Fibroblast of mammary gland (primary cell): ENCODE measurements at regions not wholly inside any gene's neighbourhood (a gene's known extent, or its start where the extent isn't known, plus 50 kb on each side); places are given as distances from the start of the nearest gene placed in this dataset.

Experiments
- DNase-seq: peaks from one replicate; pipeline ENCODE4 v3.0.0-alpha.2; 2010; ENCODE audit warnings: low read depth
- H3K4me3 ChIP-seq: 2 replicates; pipeline ENCODE4 v1.5.1; 2011; ENCODE audit warnings: low read depth, mild to moderate bottlenecking, low read length, moderate library complexity; ENCODE audit not compliant: control insufficient read depth
- CTCF ChIP-seq: conservative IDR thresholded peaks from 2 replicates; pipeline ENCODE4 v1.5.1; 2011; ENCODE audit warnings: low read depth, low read length, inconsistent platforms; ENCODE audit not compliant: control insufficient read depth, insufficient read depth

- TF ChIP-seq CTCF, result no peak
- no peak for DNase-seq
- H3K4me3 ChIP-seq, result no peak overlapping the region
Measured at GRCh38 chr4:34880246-34880645, 1364.1 kb downstream of the ARAP2 start.

- DNase-seq, result no peak
- H3K4me3 ChIP-seq, result no peak overlapping the region
- no peak for TF ChIP-seq CTCF
Measured at GRCh38 chr4:34891892-34892291, 1352.4 kb downstream of the ARAP2 start.

GRCh38 chr4:34893382-34893781, 1350.9 kb downstream of the ARAP2 start:
- no peak overlapping the region for H3K4me3 ChIP-seq
- DNase-seq, result no peak
- TF ChIP-seq CTCF, result no peak

GRCh38 chr4:34920032-34920431, 1324.3 kb downstream of the ARAP2 start:
- no peak for TF ChIP-seq CTCF
- DNase-seq, result no peak
- H3K4me3 ChIP-seq, result no peak overlapping the region

- DNase-seq, result no peak
- no peak overlapping the region for H3K4me3 ChIP-seq
- TF ChIP-seq CTCF, result no peak
Measured at GRCh38 chr4:34921391-34921790, 1322.9 kb downstream of the ARAP2 start.

GRCh38 chr4:34922325-34922724, 1322.0 kb downstream of the ARAP2 start:
- TF ChIP-seq CTCF, result no peak

GRCh38 chr4:34932591-34932990, 1311.7 kb downstream of the ARAP2 start:
- no peak for TF ChIP-seq CTCF
- no peak for DNase-seq
- no peak overlapping the region for H3K4me3 ChIP-seq

More at GRCh38 chr4:34922325-34922724, 1322.0 kb downstream of the ARAP2 start:
- no peak for DNase-seq
- no peak overlapping the region for H3K4me3 ChIP-seq
